ENCODE measurements at regions not wholly inside any gene's neighbourhood (a gene's known extent, or its start where the extent isn't known, plus 50 kb on each side); places are given as distances from the start of the nearest gene placed in this dataset.

DNA sequence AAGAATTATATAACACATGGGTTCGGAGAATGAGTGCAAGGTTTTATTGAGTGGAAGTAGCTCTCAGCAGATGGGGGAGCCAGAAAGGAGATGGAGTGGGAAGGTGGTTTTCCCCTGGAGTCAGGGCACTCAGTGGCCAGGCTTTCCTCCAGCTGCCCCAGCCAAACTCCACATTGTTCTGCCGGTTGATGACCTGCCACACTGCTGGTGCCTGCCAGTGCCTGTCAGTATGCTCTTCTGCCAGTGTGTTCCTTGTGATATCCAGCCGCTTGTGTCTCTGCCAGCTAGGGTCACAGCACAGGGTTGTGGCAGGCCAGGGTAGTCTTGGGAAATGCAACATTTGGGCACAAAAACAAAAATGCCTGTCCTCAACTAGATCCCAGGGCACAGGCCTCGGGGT lies 604.8 kb upstream of the TECRL start:
- no peak for TF ChIP-seq CTCF (IDR thresholded peaks at IDR 0.05)
- TF ChIP-seq POLR2A (IDR thresholded peaks at IDR 0.05): no peak
- TF ChIP-seq EP300 (IDR thresholded peaks at IDR 0.05): no peak
